Epithelial cell of proximal tubule (primary cell): ENCODE measurements at regions not wholly inside any gene's neighbourhood (a gene's known extent, or its start where the extent isn't known, plus 50 kb on each side); places are given as distances from the start of the nearest gene placed in this dataset.
"Not testable (repeated sequence)": the region's sequence is repeated elsewhere in the genome, so short reads cannot be mapped to it uniquely, and the experiment has no call there.

Source experiments
- DNase-seq: peaks from one replicate; pipeline ENCODE4 v3.0.0-alpha.2; 2011; ENCODE audit warnings: low read depth
- H3K4me3 ChIP-seq: 2 replicates; pipeline ENCODE4 v1.5.1; 2011; ENCODE audit warnings: low read depth, mild to moderate bottlenecking, low read length
- CTCF ChIP-seq: conservative IDR thresholded peaks from 2 replicates; pipeline ENCODE4 v1.5.1; 2012; ENCODE audit warnings: low read depth, mild to moderate bottlenecking, low read length

DNA sequence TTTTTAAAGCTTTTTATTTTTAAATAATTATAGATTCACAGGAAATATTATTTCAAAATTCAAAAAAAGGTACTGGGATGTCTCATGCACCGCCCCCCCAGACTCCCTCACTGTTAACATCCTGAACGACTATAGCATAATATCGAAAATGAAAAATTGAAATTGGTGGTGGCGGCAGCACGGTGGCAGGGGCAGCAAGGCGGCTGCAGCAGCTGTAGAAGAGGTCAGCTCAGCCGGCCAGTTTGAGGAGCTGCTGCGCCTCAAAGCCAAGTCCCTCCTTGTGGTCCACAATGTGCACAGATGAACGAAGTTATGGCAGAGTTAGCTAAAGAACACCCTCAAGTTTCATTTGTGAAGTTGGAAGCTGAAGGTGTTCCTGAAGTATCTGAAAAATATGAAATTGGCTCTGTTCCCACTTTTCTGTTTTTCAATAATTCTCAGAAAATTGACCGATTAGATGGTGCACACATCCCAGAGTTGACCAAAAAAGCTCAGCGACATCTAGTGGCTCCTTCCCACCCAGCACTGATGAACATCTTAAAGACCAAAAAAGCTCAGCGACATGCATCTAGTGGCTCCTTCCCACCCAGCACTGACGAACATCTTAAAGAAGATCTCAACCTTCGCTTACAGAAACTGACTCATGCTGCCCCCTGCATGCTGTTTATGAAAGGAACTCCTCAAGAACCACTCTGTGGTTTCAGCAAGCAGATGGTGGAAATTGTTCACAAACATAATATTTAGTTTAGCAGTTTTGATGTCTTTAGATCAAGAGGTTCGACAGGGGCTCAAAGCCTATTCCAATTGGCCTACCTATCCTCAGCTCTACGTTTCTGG is 100.8 kb downstream of the FAM217A start:
- no peak for DNase-seq
- H3K4me3 ChIP-seq, result no peak overlapping the region
- peak; percentile 73 for TF ChIP-seq CTCF

DNA sequence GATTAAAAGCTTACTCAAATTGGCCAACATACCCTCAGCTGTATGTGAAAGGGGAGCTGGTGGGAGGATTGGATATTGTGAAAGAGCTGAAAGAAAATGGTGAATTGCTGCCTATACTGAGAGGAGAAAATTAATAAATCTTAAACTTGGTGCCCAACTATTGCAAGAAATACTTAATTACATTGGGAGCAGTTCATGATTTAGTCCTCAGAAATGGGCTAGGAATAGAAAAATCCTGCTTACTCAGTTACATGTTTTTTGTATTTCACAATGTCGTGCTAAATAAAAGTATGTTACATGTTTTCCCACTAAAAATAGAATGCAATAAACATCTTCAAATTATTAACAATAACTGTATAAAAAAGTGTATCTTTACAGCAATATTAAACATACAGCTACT is 100.0 kb downstream of the FAM217A start:
- not testable (repeated sequence) for H3K4me3 ChIP-seq, DNase-seq

- no peak for TF ChIP-seq CTCF
- DNase-seq, result no peak
- no peak overlapping the region for H3K4me3 ChIP-seq
Measured at GRCh38 chr6:3981917-3982316, 97.0 kb downstream of the FAM217A start.

GRCh38 chr6:3983778-3984177 is 95.2 kb downstream of the FAM217A start:
- no peak overlapping the region for H3K4me3 ChIP-seq
- no peak for DNase-seq
- no peak for TF ChIP-seq CTCF

- DNase-seq, result no peak
- H3K4me3 ChIP-seq, result no peak overlapping the region
- TF ChIP-seq CTCF, result no peak
Measured at GRCh38 chr6:3984494-3984893, 94.4 kb downstream of the FAM217A start.

- no peak for DNase-seq
- no peak overlapping the region for H3K4me3 ChIP-seq
- no peak for TF ChIP-seq CTCF
Measured at GRCh38 chr6:3986241-3986640, 92.7 kb downstream of the FAM217A start.

GRCh38 chr6:3987053-3987452 is 91.9 kb downstream of the FAM217A start:
- H3K4me3 ChIP-seq, result no peak overlapping the region
- no peak for DNase-seq

More at GRCh38 chr6:3987053-3987452, 91.9 kb downstream of the FAM217A start:
- no peak for TF ChIP-seq CTCF
